Erythroblast (primary cell): ENCODE measurements at regions not wholly inside any gene's neighbourhood (a gene's known extent, or its start where the extent isn't known, plus 50 kb on each side); places are given as distances from the start of the nearest gene placed in this dataset.

ENCODE experiments used
- DNase-seq, 2 experiments: peaks; one replicate each; lab custom pipeline; 2025; lab: John Stamatoyannopoulos, UW
- GATA1 ChIP-seq: IDR thresholded peaks from 2 replicates; pipeline ENCODE4 v1.6.1; 2011; ENCODE audit warnings: low read depth, mild to moderate bottlenecking, control low read depth, low read length, moderate library complexity
- POLR2A ChIP-seq: IDR thresholded peaks from 2 replicates; pipeline ENCODE4 v1.6.1; 2011; ENCODE audit warnings: mild to moderate bottlenecking, low read length

DNA sequence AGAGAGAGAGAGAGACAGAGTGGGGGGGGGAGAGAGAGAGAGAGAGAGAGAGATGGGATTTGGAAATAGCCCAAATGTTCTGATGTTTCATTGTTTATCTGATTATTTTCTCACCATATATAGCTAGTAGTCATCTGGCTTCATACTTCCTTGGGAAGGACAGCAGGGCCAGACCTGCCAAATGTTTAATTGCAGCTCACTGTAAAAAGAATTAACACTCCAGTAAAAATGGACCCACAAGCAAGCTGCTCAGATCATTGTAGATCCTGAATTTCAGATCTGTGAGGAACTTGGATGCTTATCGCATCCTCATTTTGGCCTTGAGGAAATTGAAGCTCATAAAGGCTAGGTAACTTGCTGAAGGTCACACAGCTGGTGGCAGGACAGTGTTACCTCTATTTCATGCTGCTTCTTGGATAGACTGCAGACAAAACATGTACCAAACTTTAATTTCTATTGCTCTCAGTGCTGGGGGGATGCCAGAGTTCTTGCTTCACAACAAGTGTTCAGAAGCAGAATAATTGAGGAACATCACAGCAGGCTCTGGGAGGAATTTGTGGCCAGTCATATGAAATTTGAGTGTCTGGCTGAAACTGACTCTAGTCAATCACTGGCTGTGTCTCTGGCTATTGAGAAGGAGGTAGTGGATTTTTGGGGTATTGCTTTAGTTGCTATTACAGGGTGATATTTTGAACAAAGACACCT lies 223.5 kb downstream of the PIK3C3 start:
- TF ChIP-seq POLR2A = no peak
- no peak for TF ChIP-seq GATA1
- DNase-seq = no peak

DNA sequence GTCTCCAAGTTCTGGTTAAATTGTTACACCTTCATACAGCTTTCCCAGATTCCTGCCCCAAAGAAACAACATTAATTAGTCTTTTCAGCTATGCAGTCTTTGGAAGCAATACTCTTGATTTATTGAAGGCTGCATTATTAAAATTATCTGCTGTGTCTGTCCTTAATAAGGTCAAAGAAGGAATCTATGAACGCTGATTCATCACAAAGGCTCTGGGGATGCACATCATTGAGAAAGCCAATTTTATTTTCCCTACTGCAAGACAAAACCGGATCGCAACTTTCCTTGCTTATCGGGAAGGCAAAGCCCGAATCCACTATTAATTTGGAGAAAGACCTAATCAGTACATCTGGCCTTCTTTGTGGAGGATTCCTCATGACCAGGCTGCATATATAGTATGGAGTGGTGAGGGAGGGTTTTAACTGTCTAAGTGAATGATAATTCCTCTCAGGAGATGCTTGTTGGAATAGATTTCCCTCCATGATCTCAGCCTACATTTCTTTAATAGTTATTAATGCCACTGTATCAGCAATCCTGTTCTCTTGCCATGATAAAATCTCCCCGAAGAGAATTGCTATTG lies 224.6 kb downstream of the PIK3C3 start:
- DNase-seq = no peak
- TF ChIP-seq POLR2A = no peak
- no peak for TF ChIP-seq GATA1

DNA sequence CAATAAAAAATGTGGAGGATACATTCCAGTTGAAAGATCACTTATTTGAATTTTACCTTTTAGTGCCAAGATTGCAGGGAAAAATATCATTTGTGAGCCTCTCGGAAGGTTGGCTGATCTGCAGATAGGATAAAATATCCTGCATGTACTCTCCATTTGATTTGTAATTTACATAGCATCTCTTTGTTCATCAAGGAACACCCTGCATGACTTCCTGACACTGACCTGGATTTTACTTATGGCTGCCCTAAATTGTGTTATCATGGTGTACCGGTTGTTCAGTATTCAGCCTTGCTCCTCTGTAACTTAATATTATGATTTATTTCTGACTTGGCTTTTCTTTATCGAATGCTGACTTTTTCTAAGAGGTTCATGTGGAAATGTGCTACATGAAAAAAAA lies 226.4 kb downstream of the PIK3C3 start:
- no peak for TF ChIP-seq POLR2A
- no peak for TF ChIP-seq GATA1
- DNase-seq = no peak

DNA sequence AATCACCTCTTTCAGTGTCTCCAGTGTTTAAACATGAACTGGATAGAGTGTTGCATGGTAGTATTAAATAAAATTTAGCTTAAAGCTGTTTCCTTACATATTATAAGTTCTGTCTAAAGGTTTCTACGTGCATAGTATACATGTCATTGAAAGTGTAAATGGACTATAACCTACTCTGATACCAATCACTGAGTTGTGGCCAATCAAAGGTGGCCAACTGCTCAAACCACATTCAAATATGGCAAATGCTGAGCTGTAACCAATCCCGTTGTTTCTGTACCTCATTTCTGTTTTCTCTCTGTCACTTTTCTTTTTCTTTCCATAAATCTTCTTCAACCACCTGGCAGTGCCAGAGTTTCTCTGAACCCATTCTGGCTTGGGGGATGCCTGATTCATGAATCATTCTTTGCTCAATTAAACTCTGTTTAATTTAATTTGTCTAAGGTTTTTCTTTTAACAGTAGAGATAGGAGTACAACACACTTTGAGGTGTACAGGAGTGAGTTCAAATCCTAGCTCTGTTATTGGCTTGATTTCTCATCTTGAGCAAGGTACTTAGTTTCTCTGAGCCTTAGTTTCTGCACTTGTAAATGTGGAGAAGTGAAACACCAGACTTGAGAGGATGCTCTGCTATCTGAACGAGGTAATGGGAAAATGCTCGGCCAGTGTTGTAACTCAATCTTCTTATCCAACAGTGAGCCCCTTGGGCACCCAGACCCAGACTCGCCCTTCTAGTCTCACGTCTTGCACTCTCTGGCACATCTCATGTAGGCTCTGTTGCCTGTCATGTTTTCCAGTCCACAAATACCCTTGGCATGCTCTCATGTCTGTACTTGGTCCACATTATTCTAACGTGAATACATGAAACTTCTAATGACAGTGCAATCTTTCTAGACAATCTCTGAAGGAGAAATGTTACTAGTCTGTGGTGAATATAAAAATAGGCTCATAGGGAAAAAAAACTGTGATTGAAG lies 228.0 kb downstream of the PIK3C3 start:
- no peak for TF ChIP-seq POLR2A
- TF ChIP-seq GATA1 = no peak
- DNase-seq = no peak

DNA sequence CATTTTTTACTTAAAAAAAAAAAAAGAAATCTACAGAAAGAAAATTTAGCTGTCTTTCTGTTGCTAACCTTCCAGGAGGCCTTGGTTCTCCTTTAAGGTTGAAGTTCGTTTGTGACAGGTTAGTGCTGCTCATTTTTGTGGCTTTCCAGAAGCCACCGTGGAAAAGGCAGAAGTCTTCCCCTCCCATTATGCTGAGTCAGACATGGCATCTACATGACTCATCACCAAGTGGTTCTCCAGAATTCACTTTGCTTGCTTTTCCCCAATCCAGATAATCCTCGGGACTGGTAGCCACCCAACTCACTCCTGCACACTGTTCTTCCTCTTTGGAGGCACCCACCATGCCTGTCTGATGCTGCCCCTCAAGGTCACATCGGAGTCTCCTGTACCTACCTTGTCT lies 228.7 kb downstream of the PIK3C3 start:
- DNase-seq = peak in 1 of 2 experiments; percentile 30

DNA sequence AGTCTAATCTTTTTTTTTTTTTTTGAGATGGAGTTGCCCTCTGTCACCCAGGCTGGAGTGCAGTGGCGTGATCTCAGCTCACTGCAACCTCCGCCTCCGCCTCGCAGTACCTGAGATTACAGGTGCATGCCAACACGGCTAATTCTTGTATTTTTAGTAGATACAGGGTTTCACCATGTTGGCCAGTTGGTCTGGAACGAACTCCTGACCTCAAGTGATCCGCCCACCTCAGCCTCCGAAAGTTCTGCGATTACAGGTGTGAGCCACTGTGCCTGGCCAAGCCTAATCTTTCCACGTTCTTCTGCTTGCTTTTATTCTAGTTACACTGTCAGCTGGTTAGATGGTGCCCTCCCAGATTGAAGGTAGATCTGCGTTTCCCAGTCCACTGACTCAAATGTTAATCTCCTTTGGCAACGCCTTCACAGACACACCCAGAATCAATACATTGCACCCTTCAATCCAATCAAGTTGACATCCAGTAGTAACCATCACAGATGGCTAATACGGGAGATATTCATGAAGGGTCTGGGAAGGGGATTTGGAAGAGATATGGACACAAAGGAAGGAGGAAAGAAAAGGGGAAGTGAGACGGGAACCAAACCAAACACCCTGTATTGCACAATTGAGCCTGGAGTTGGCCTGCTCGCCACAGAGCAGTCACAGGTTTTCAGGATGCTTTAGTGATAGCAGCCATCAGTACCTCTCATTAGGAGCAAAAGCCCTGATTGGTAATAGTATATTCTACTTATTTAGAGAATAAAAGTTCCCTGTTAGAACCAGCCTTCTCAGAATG lies 229.8 kb downstream of the PIK3C3 start:
- no peak for DNase-seq
- no peak for TF ChIP-seq POLR2A
- TF ChIP-seq GATA1 = no peak

More for the DNA sequence above, 228.7 kb downstream of the PIK3C3 start:
- TF ChIP-seq GATA1 (no peak), POLR2A (no peak)

DNA sequence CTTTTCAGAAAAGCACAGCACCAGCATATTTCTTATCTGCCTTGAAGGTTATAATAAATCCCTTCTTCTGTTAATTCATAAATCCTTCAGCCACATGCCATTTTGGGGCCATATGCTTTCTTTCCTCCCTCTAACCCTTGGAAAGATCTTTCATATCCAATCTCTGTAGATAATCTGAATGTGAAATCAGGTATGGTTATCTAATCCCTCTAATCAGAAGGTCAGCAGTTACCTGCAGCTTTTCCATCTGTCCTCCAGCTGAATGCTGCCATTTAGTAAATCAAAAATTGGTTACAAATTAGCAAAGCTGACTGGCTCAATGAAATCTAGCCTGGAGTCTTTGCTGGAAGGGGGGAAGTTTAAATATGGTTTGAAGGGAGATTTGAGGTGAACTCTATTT lies 230.5 kb downstream of the PIK3C3 start:
- TF ChIP-seq GATA1 (no peak), POLR2A (no peak)
- no peak for DNase-seq

DNA sequence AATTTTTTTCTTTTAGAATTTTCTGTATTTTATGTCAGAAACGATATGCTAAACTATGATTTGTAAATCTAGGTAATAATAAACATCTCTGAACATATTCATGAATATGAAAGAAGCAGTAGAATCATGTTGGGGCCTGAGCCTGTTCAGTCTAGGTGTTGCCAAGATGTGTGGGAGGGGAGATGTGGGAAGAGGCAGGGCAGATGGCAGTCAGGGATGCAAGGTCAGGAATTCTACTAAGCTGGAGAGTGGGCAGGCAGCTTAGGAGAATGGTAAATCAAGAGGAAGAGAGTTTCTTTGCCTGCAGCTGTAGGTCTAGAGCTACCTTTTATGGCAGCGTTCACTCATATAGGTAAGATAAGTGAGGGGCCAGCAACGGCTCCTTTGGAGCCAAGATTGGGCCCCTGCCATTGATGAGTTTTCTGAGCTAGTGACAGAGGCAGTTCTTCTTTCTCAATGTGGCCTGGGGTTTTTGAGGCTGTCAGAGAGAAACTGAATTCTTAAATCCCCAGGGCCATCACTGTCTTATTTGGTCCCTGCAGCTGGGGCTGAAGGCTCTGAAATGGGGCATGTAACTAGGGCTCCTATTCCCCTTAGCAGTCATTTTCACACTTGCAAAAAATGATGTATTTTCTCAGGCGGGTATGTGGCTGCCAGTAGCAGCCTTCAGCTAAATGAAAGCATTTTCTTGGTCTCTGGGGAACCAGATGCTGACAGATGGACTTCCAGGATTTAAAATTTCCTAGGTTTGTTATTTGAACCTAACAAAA lies 232.8 kb downstream of the PIK3C3 start:
- DNase-seq = no peak
- no peak for TF ChIP-seq POLR2A
- TF ChIP-seq GATA1 = no peak

DNA sequence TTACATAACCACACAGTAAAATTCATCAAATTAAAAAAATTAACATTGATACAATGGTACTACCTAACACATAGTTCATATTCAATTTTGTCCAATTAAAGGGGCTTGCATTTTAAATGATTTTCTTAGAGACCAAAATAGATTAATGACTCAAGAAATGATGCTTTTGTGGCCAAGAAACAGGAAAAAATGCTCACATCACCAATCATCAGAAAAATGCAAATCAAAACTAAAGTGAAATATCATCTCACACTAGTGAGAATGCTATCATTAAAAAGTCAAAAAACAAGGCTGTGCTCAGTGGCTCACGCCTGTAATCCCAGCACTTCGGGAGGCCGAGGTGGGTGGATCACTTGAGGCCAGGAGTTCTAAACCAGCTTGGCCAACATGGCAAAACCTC lies 235.6 kb downstream of the PIK3C3 start:
- no peak for DNase-seq
- TF ChIP-seq GATA1 (no peak), POLR2A (no peak)

DNA sequence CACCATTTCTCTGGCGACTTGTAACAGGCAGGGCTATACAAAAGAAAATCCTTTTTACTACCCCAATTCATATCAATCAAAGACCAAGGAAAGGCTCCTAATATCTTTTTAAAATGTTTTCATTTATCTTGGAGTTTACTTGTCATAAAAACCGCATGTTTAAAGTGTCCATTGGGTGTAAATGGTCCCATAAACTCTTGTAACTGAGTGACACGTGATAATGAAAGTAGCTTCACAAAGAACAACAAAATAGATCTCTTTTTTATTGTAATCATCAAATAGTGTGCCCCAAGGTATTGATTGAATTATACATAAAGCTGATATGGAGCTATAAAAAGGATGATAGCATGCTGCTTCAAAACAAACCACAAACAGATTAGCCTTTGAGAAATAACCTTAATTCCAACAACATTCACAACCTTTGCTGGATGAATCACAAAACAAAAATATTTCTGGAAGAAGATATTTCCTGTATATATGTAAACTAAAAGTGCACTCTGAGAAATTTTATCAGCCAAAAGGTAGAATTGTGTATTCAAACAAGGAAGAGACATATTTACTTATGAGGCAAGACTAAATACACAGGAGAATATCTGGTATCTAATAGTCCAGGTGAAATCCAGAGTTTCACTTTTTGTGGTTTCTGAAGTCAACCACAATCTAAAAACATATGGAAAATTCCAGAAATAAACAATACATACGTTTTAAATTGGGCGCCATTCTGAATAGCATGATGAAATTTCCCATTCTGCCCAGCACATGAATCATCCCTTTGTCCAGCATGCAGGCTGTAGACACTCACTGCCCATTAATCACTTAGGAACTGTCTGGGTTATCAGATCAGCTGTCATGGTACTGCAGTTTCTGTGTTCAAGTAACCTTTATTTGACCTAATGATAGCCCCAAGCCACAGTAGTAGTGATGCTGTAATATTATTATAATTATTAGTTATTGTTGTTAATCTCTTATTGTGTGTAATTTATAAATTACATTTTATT lies 237.5 kb downstream of the PIK3C3 start:
- no peak for TF ChIP-seq POLR2A
- no peak for TF ChIP-seq GATA1
- DNase-seq = no peak

DNA sequence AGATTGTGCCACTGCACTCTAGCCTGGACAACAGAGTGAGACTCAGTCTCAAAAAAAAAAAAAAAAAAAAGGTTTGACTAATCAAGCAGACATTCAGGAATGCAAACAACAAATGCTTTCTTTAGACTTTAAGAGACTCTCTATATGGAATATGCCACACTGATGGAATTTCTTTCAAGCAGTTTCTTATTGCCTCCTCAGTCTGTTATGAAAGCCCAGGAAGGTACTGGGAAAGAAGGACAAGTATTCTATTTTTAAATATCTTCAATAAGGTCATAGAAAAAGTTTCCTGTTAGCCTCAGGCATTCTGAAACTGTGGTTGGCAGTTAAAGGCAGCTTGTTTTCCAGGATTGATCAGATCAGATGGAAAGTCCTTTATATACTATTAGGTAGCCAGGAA lies 241.6 kb downstream of the PIK3C3 start:
- no peak for DNase-seq
- TF ChIP-seq POLR2A = no peak
- no peak for TF ChIP-seq GATA1
